HCT116 (cell line): ENCODE measurements at regions not wholly inside any gene's neighbourhood (a gene's known extent, or its start where the extent isn't known, plus 50 kb on each side); places are given as distances from the start of the nearest gene placed in this dataset.

Source experiments
- EZH2 ChIP-seq: fragments of 200-600 bp; sonication (generic); IDR thresholded peaks from 2 replicates; pipeline ENCODE4 v1.6.1; 2017; ENCODE audit warnings: antibody characterized with exemption, mixed run types
- POLR2AphosphoS5 ChIP-seq: IDR thresholded peaks from 2 replicates; pipeline ENCODE4 v1.6.1; 2011; ENCODE audit warnings: mild to moderate bottlenecking, low read depth, low read length, moderate library complexity
- TF ChIP-seq, protein P1 (sequence below), 3 experiments: fragments of 200-600 bp in 1 of 3; sonication (generic) in 1 of 3; IDR thresholded peaks in 2 of 3; conservative IDR thresholded peaks in 1 of 3; 2 replicates each; pipeline ENCODE4 v1.5.1; 2012 to 2017; ENCODE audit warnings: low read depth in 2 of 3, low read length in 2 of 3, antibody characterized with exemption in 1 of 3, borderline replicate concordance in 1 of 3, control low read depth in 1 of 3, mild to moderate bottlenecking in 1 of 3, mixed read lengths in 1 of 3, mixed run types in 1 of 3, moderate library complexity in 1 of 3; ENCODE audit not compliant: insufficient read depth in 1 of 3

- TF ChIP-seq EZH2 (no peak), POLR2AphosphoS5 (no peak)
- TF ChIP-seq, protein P1, sequence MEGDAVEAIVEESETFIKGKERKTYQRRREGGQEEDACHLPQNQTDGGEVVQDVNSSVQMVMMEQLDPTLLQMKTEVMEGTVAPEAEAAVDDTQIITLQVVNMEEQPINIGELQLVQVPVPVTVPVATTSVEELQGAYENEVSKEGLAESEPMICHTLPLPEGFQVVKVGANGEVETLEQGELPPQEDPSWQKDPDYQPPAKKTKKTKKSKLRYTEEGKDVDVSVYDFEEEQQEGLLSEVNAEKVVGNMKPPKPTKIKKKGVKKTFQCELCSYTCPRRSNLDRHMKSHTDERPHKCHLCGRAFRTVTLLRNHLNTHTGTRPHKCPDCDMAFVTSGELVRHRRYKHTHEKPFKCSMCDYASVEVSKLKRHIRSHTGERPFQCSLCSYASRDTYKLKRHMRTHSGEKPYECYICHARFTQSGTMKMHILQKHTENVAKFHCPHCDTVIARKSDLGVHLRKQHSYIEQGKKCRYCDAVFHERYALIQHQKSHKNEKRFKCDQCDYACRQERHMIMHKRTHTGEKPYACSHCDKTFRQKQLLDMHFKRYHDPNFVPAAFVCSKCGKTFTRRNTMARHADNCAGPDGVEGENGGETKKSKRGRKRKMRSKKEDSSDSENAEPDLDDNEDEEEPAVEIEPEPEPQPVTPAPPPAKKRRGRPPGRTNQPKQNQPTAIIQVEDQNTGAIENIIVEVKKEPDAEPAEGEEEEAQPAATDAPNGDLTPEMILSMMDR (IDR thresholded peaks at IDR 0.05 in 2 of 3, conservative IDR thresholded peaks at IDR 0.05 in 1 of 3; ENCODE audit: borderline replicate concordance in 1 of 3, insufficient read depth in 1 of 3, low read depth in 2 of 3, low read length in 2 of 3): no peak
These were observed 219.3 kb downstream of the UXS1 start for GRCh38 chr2:105974812-105975211.
